DOHH2 (cell line): ENCODE measurements at regions not wholly inside any gene's neighbourhood (a gene's known extent, or its start where the extent isn't known, plus 50 kb on each side); places are given as distances from the start of the nearest gene placed in this dataset.

Source experiments
- EZH2phosphoT487 ChIP-seq: fragments of 200-600 bp; sonication (generic); IDR thresholded peaks from 2 replicates; pipeline ENCODE4 v1.6.1; 2017; ENCODE audit warnings: borderline replicate concordance, mild to moderate bottlenecking, antibody characterized with exemption, low read length, moderate library complexity, mixed read lengths
- TF ChIP-seq, protein P1 (sequence below): fragments of 200-600 bp; sonication (generic); IDR thresholded peaks from one replicate; pipeline ENCODE4 v1.5.1; 2014; ENCODE audit warnings: antibody characterized with exemption, mild to moderate bottlenecking, low read depth, low read length; ENCODE audit not compliant: poor library complexity, severe bottlenecking

DNA sequence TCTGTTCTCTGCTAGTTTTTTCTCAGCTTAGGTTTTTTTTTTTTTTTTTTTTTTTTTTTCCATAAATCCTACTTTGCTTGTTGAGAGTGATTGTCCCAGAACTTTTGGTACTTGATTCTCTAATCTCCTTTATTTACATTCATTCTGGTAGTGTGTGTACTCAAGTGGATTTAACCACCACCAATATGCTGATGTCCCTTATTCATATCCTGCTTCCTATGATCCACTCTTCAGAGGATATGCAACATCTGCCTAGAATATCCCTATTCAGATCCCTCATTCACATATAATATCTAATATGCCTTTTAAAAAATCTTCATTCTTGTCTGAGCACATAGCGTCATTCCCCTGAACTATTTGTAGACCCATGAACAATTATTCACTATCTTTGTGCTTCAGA is 342.9 kb downstream of the VGLL3 start:
- TF ChIP-seq, protein P1, sequence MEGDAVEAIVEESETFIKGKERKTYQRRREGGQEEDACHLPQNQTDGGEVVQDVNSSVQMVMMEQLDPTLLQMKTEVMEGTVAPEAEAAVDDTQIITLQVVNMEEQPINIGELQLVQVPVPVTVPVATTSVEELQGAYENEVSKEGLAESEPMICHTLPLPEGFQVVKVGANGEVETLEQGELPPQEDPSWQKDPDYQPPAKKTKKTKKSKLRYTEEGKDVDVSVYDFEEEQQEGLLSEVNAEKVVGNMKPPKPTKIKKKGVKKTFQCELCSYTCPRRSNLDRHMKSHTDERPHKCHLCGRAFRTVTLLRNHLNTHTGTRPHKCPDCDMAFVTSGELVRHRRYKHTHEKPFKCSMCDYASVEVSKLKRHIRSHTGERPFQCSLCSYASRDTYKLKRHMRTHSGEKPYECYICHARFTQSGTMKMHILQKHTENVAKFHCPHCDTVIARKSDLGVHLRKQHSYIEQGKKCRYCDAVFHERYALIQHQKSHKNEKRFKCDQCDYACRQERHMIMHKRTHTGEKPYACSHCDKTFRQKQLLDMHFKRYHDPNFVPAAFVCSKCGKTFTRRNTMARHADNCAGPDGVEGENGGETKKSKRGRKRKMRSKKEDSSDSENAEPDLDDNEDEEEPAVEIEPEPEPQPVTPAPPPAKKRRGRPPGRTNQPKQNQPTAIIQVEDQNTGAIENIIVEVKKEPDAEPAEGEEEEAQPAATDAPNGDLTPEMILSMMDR: no peak
- no peak for TF ChIP-seq EZH2phosphoT487
